ENCODE measurements at regions not wholly inside any gene's neighbourhood (a gene's known extent, or its start where the extent isn't known, plus 50 kb on each side); places are given as distances from the start of the nearest gene placed in this dataset.

- no peak overlapping the region for H2AFZ ChIP-seq (ENCODE audit: low read depth, low read length)
Observed at GRCh38 chr1:222026280-222026679, 284.4 kb upstream of the DUSP10 start.

GRCh38 chr1:222023025-222023424, 281.1 kb upstream of the DUSP10 start:
- Histone ChIP-seq H3K27me3 (ENCODE audit: control insufficient read depth in 1 of 2, insufficient read depth in 1 of 2, low read length in 2 of 2) (no peaks in the 10 kb centered on the region), H3K79me1 (replicated peaks; ENCODE audit: low read length, poor library complexity, severe bottlenecking) (no peaks in the 10 kb centered on the region), H2AFZ (ENCODE audit: low read depth, low read length) (no peak overlapping the region), H3K4me1 (ENCODE audit: control insufficient read depth, insufficient read depth, low read depth, low read length) (no peaks in the 10 kb centered on the region), H2BK5ac (ENCODE audit: low read depth, low read length, poor library complexity, severe bottlenecking) (no peak overlapping the region), H3K4me3 (ENCODE audit: insufficient read depth in 1 of 2, low read depth in 1 of 2, low read length in 2 of 2) (no peak overlapping the region), H3K4ac (ENCODE audit: low read depth in 1 of 2, low read length in 2 of 2) (no peak overlapping the region), H3K4me2 (ENCODE audit: low read length, poor library complexity, severe bottlenecking) (no peak overlapping the region), H3K14ac (ENCODE audit: low read length in 2 of 2) (no peak overlapping the region), H2BK120ac (ENCODE audit: low read depth, low read length) (no peak overlapping the region), H3K36me3 (ENCODE audit: control insufficient read depth in 1 of 2, insufficient read depth in 2 of 2, low read depth in 1 of 2, low read length in 2 of 2) (no peaks in the 10 kb centered on the region), H3K23ac (ENCODE audit: low read length in 2 of 2) (no peak overlapping the region), H3K18ac (ENCODE audit: low read depth in 1 of 2, low read length in 2 of 2) (no peak overlapping the region), H3K27ac (ENCODE audit: low read length, poor library complexity, severe bottlenecking) (no peak overlapping the region), H2AK5ac (ENCODE audit: low read length, severe bottlenecking) (no peak overlapping the region), H4K91ac (ENCODE audit: low read length) (no peak overlapping the region), H4K8ac (ENCODE audit: low read length) (no peak overlapping the region), H3K9me3 (ENCODE audit: control insufficient read depth, low read length) (no peaks in the 10 kb centered on the region), H3K9ac (ENCODE audit: low read length) (no peak overlapping the region), H2BK12ac (ENCODE audit: low read length in 2 of 2) (no peak overlapping the region), H2BK15ac (ENCODE audit: low read depth, poor library complexity, severe bottlenecking) (no peak overlapping the region)
- WGBS, result 98% methylated on average over 4 of the region's 5 CpGs
- no peak for DNase-seq

More at GRCh38 chr1:222026280-222026679, 284.4 kb upstream of the DUSP10 start:
- no peak overlapping the region for H2BK120ac ChIP-seq (ENCODE audit: low read depth, low read length)
- H3K27ac ChIP-seq (ENCODE audit: low read length, poor library complexity, severe bottlenecking), result no peak overlapping the region
- H3K27me3 ChIP-seq (ENCODE audit: control insufficient read depth in 1 of 2, insufficient read depth in 1 of 2, low read length in 2 of 2), result no peaks in the 10 kb centered on the region
- DNase-seq, result no peak
- H3K4ac ChIP-seq (ENCODE audit: low read depth in 1 of 2, low read length in 2 of 2), result no peak overlapping the region
- H3K18ac ChIP-seq (ENCODE audit: low read depth in 1 of 2, low read length in 2 of 2), result no peak overlapping the region
- no peak overlapping the region for H3K4me2 ChIP-seq (ENCODE audit: low read length, poor library complexity, severe bottlenecking)
- no peaks in the 10 kb centered on the region for H3K36me3 ChIP-seq (ENCODE audit: control insufficient read depth in 1 of 2, insufficient read depth in 2 of 2, low read depth in 1 of 2, low read length in 2 of 2)
- H2BK12ac ChIP-seq (ENCODE audit: low read length in 2 of 2), result no peak overlapping the region
- H3K23ac ChIP-seq (ENCODE audit: low read length in 2 of 2), result no peak overlapping the region
- H2BK5ac ChIP-seq (ENCODE audit: low read depth, low read length, poor library complexity, severe bottlenecking), result no peak overlapping the region
- H2BK15ac ChIP-seq (ENCODE audit: low read depth, poor library complexity, severe bottlenecking), result no peak overlapping the region
- H3K9me3 ChIP-seq (ENCODE audit: control insufficient read depth, low read length), result no peaks in the 10 kb centered on the region
- no peak overlapping the region for H3K14ac ChIP-seq (ENCODE audit: low read length in 2 of 2)
- no peaks in the 10 kb centered on the region for H3K79me1 ChIP-seq (replicated peaks; ENCODE audit: low read length, poor library complexity, severe bottlenecking)
- H4K8ac ChIP-seq (ENCODE audit: low read length), result no peak overlapping the region
- no peak overlapping the region for H2AK5ac ChIP-seq (ENCODE audit: low read length, severe bottlenecking)
- H3K4me1 ChIP-seq (ENCODE audit: control insufficient read depth, insufficient read depth, low read depth, low read length), result no peaks in the 10 kb centered on the region
- WGBS, result 96% methylated on average over 7 of the region's 7 CpGs
- H3K9ac ChIP-seq (ENCODE audit: low read length), result no peak overlapping the region
- no peak overlapping the region for H4K91ac ChIP-seq (ENCODE audit: low read length)
- no peak overlapping the region for H3K4me3 ChIP-seq (ENCODE audit: insufficient read depth in 1 of 2, low read depth in 1 of 2, low read length in 2 of 2)

- Histone ChIP-seq H4K8ac (ENCODE audit: low read length) (no peak overlapping the region), H3K9ac (ENCODE audit: low read length) (no peak overlapping the region), H3K14ac (ENCODE audit: low read length in 2 of 2) (no peak overlapping the region), H2BK12ac (ENCODE audit: low read length in 2 of 2) (no peak overlapping the region), H3K27ac (ENCODE audit: low read length, poor library complexity, severe bottlenecking) (no peak overlapping the region), H3K27me3 (ENCODE audit: control insufficient read depth in 1 of 2, insufficient read depth in 1 of 2, low read length in 2 of 2) (no peaks in the 10 kb centered on the region), H4K91ac (ENCODE audit: low read length) (no peak overlapping the region), H3K36me3 (ENCODE audit: control insufficient read depth in 1 of 2, insufficient read depth in 2 of 2, low read depth in 1 of 2, low read length in 2 of 2) (no peaks in the 10 kb centered on the region), H3K18ac (ENCODE audit: low read depth in 1 of 2, low read length in 2 of 2) (no peak overlapping the region), H2BK5ac (ENCODE audit: low read depth, low read length, poor library complexity, severe bottlenecking) (no peak overlapping the region), H3K23ac (ENCODE audit: low read length in 2 of 2) (no peak overlapping the region), H3K4me3 (ENCODE audit: insufficient read depth in 1 of 2, low read depth in 1 of 2, low read length in 2 of 2) (no peak overlapping the region), H3K79me1 (replicated peaks; ENCODE audit: low read length, poor library complexity, severe bottlenecking) (no peaks in the 10 kb centered on the region), H2AK5ac (ENCODE audit: low read length, severe bottlenecking) (no peak overlapping the region), H3K9me3 (ENCODE audit: control insufficient read depth, low read length) (no peaks in the 10 kb centered on the region), H3K4me1 (ENCODE audit: control insufficient read depth, insufficient read depth, low read depth, low read length) (no peaks in the 10 kb centered on the region), H3K4ac (ENCODE audit: low read depth in 1 of 2, low read length in 2 of 2) (no peak overlapping the region), H2BK15ac (ENCODE audit: low read depth, poor library complexity, severe bottlenecking) (no peak overlapping the region), H2BK120ac (ENCODE audit: low read depth, low read length) (no peak overlapping the region), H3K4me2 (ENCODE audit: low read length, poor library complexity, severe bottlenecking) (no peak overlapping the region), H2AFZ (ENCODE audit: low read depth, low read length) (no peak overlapping the region)
- WGBS, result 90% methylated on average over 3 of the region's 5 CpGs
- DNase-seq, result no peak
Observed at GRCh38 chr1:222021129-222021528, 279.2 kb upstream of the DUSP10 start.

GRCh38 chr1:222020553-222020952, 278.7 kb upstream of the DUSP10 start:
- Histone ChIP-seq H3K4ac (ENCODE audit: low read depth in 1 of 2, low read length in 2 of 2) (no peak overlapping the region), H2BK120ac (ENCODE audit: low read depth, low read length) (no peak overlapping the region), H3K27me3 (ENCODE audit: control insufficient read depth in 1 of 2, insufficient read depth in 1 of 2, low read length in 2 of 2) (no peaks in the 10 kb centered on the region), H3K4me1 (ENCODE audit: control insufficient read depth, insufficient read depth, low read depth, low read length) (no peaks in the 10 kb centered on the region), H2BK5ac (ENCODE audit: low read depth, low read length, poor library complexity, severe bottlenecking) (no peak overlapping the region), H3K36me3 (ENCODE audit: control insufficient read depth in 1 of 2, insufficient read depth in 2 of 2, low read depth in 1 of 2, low read length in 2 of 2) (no peaks in the 10 kb centered on the region), H3K14ac (ENCODE audit: low read length in 2 of 2) (no peak overlapping the region), H3K79me1 (replicated peaks; ENCODE audit: low read length, poor library complexity, severe bottlenecking) (no peaks in the 10 kb centered on the region), H3K9me3 (ENCODE audit: control insufficient read depth, low read length) (no peaks in the 10 kb centered on the region), H2AFZ (ENCODE audit: low read depth, low read length) (no peak overlapping the region), H3K9ac (ENCODE audit: low read length) (no peak overlapping the region), H3K4me3 (ENCODE audit: insufficient read depth in 1 of 2, low read depth in 1 of 2, low read length in 2 of 2) (no peak overlapping the region), H2BK15ac (ENCODE audit: low read depth, poor library complexity, severe bottlenecking) (no peak overlapping the region), H2AK5ac (ENCODE audit: low read length, severe bottlenecking) (no peak overlapping the region), H4K91ac (ENCODE audit: low read length) (no peak overlapping the region), H2BK12ac (ENCODE audit: low read length in 2 of 2) (no peak overlapping the region), H3K27ac (ENCODE audit: low read length, poor library complexity, severe bottlenecking) (no peak overlapping the region), H3K4me2 (ENCODE audit: low read length, poor library complexity, severe bottlenecking) (no peak overlapping the region), H3K18ac (ENCODE audit: low read depth in 1 of 2, low read length in 2 of 2) (no peak overlapping the region), H3K23ac (ENCODE audit: low read length in 2 of 2) (no peak overlapping the region), H4K8ac (ENCODE audit: low read length) (no peak overlapping the region)
- no peak for DNase-seq

Measured in mesenchymal stem cell (in vitro differentiated cells and primary cell).